ENCODE measurements at regions not wholly inside any gene's neighbourhood (a gene's known extent, or its start where the extent isn't known, plus 50 kb on each side); places are given as distances from the start of the nearest gene placed in this dataset.
"Not testable (repeated sequence)": the region's sequence is repeated elsewhere in the genome, so short reads cannot be mapped to it uniquely, and the experiment has no call there.

- DNase-seq: no peak
Measured at GRCh38 chr1:70674941-70675685, 264.0 kb downstream of the CTH start.

GRCh38 chr1:70675737-70676156 is 264.7 kb downstream of the CTH start:
- no peak for DNase-seq

- DNase-seq: peak; percentile 11
Measured at GRCh38 chr1:70685300-70686286, 274.5 kb downstream of the CTH start.

GRCh38 chr1:70688580-70688979 is 277.5 kb downstream of the CTH start:
- no peak for DNase-seq

DNA sequence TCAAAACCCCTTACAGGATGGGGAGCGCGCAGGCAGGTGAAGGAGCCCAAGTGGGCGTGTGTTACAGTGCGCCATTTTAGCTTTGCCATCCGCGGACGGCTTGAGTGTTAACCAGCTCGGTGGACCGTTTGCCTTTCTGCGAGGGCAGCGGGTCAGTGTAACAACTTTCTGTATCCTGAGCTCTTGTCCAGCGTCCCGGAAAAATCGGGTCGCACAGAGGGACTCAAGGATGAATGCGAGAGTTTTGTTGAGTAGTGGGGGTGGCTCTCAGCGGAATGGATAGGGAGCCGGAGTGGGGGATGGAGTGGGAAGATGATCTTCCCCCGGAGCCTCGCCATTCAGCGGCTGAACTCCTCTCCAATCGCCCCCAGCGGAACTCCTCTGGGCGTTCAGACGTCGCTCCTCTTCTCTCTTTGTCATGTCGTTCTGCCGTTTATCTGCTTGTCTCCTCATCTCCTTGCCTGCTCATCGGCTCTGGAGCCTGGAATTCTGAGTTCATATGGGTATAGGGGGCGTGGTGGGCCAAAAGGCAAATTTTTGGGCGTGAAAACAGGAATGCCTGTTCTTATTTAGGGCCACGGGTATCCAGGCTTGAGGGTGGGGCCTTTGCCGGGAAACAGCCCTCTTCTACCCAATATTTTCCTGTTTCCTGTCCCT is 295.4 kb downstream of the CTH start:
- DNase-seq: no peak

- DNase-seq: no peak
Measured at GRCh38 chr1:70707214-70707613, 296.1 kb downstream of the CTH start.

- DNase-seq: no peak
Measured at GRCh38 chr1:70714149-70714548, 303.1 kb downstream of the CTH start.

- no peak for DNase-seq
Measured at GRCh38 chr1:70717211-70717610, 306.1 kb downstream of the CTH start.

DNA sequence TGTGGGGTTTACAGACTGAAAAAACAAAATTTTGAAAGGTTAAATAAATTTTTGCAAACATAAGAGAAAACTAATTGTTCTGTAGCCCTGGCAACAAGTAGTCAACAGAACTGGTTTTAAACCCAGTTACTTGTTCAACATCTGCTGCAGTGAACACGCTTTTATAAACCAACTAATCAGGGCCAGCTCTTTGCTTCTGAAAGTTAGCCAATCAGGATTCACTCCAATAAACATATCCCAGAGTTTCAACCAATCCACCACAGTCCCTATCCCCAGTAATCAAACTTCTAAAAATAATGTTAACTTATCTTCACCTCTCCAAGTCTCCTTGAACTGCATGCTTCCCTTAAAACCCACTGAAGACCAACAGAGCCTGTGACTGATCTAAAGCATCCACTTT is 306.6 kb downstream of the CTH start:
- DNase-seq: no peak

GRCh38 chr1:70718086-70718630 is 307.1 kb downstream of the CTH start:
- DNase-seq: no peak

DNA sequence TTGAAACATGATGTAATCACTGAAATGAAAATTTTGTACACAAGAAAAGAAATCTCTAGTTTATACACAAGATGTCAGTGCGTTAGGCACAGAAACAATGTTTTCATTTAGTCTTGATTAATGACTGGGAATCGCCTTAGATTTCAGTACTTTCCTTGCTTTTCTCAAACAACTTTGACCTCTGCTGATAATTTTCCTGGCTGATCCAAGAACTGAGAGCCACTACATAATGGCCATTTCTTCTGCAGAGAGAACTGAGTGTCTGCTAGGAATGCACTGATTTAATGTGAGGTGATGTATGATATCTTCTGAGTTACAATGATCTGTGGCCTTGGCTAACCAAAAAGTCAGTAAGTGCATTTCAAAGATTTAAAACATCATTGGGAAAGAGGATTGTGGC is 308.1 kb downstream of the CTH start:
- DNase-seq: no peak

- no peak for DNase-seq
Measured at GRCh38 chr1:70720109-70720508, 309.0 kb downstream of the CTH start.

- no peak for DNase-seq
Measured at GRCh38 chr1:70720521-70720920, 309.5 kb downstream of the CTH start.

- no peak for DNase-seq
Measured at GRCh38 chr1:70727886-70728489, 316.9 kb downstream of the CTH start.

DNA sequence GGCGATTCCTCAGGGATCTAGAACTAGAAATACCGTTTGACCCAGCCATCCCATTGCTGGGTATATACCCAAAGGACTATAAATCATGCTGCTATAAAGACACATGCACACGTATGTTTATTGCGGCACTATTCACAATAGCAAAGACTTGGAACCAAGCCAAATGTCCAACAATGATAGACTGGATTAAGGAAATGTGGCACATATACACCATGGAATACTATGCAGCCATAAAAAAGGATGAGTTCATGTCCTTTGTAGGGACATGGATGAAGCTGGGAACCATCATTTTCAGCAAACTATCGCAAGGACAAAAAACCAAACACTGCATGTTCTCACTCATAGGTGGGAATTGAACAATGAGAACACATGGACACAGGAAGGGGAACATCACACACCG is 311.1 kb downstream of the PTGER3 start:
- DNase-seq: not testable (repeated sequence)

- no peak for DNase-seq
Measured at GRCh38 chr1:70737125-70737524, 310.5 kb downstream of the PTGER3 start.

DNA sequence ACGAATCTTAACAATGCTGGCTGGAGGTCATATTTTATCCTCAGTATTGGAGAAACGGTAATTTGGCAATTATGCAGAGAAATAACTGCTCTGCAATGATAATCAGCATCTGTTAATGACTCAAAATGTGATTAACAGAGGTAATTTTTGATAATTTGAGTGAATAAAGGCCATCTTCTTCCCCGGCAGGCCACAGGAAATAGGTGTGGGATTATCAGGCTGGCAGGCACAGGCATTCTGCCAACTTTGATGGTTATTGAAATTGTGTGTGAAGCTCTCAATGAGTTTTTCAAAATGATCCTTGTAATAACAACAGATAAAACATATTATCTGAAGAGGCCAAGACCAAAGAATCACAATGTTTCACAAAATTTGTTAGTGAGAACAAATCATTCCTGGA is 309.0 kb downstream of the PTGER3 start:
- no peak for DNase-seq

GRCh38 chr1:70745199-70745598 is 302.4 kb downstream of the PTGER3 start:
- DNase-seq: no peak

GRCh38 chr1:70746062-70746461 is 301.6 kb downstream of the PTGER3 start:
- DNase-seq: not testable (repeated sequence)

DNA sequence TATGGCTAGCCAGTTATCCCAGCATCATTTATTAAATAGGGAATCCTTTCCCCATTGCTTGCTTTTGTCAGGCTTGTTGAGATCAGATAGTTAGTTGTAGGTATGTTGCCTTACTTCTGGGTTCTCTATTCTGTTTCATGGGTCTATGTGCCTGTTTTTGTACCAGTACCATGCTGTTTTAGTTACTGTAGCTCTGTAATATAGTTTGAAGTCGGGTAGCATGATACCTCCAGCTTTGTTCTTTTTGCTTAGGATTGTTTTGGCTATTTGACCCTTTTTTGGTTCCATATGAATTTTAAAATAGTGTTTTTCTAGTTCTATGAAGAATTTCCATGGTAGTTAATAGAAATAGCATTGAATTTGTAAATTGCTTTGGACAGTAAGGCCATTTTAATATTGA is 300.5 kb downstream of the PTGER3 start:
- not testable (repeated sequence) for DNase-seq

GRCh38 chr1:70751676-70752287 is 295.8 kb downstream of the PTGER3 start:
- DNase-seq: not testable (repeated sequence)

DNA sequence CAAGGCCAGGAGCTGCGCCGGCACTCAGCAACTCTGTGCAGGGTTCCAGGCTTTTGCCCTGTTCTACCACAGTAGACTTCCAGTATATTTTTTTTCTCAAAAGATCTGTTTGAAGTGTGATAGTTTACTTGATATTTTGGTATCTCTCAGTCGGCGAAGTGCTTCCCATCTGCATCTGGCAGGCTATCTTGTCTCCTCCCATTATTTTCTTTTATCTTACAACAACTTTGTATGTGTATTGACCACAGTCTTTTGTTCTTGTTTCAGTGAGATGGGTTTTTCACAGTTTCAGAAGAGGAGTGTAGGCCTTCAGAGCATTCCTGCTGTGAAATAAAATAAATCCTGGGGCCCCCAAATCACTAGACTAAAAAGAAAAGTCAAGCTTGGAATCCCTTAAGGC is 292.9 kb downstream of the PTGER3 start:
- no peak for DNase-seq
